GM12875 (cell line): ENCODE measurements at regions not wholly inside any gene's neighbourhood (a gene's known extent, or its start where the extent isn't known, plus 50 kb on each side); places are given as distances from the start of the nearest gene placed in this dataset.

Experiments
- H3K4me3 ChIP-seq: one replicate; pipeline ENCODE4 v1.5.1; 2011; ENCODE audit warnings: low read depth, low read length, control low read depth
- CTCF ChIP-seq: IDR thresholded peaks from 2 replicates; pipeline ENCODE4 v1.5.1; 2011; ENCODE audit warnings: low read depth, mild to moderate bottlenecking, control low read depth, inconsistent platforms, low read length, moderate library complexity, borderline replicate concordance; ENCODE audit not compliant: insufficient read depth

- TF ChIP-seq CTCF, result no peak
- H3K4me3 ChIP-seq, result no peak overlapping the region
Observed at GRCh38 chr10:3530783-3531645, 254.0 kb downstream of the KLF6 start.

- no peak for TF ChIP-seq CTCF
- H3K4me3 ChIP-seq, result no peak overlapping the region
Observed at GRCh38 chr10:3530346-3530745, 254.7 kb downstream of the KLF6 start.

GRCh38 chr10:3529691-3530090 lies 255.3 kb downstream of the KLF6 start:
- H3K4me3 ChIP-seq, result no peak overlapping the region
- no peak for TF ChIP-seq CTCF

GRCh38 chr10:3528823-3529403 lies 256.1 kb downstream of the KLF6 start:
- no peak for TF ChIP-seq CTCF
- H3K4me3 ChIP-seq, result no peak overlapping the region

- TF ChIP-seq CTCF, result no peak
- H3K4me3 ChIP-seq, result no peak overlapping the region
Observed at GRCh38 chr10:3528271-3528670, 256.7 kb downstream of the KLF6 start.

- no peak overlapping the region for H3K4me3 ChIP-seq
- TF ChIP-seq CTCF, result no peak
Observed at GRCh38 chr10:3527869-3528268, 257.1 kb downstream of the KLF6 start.
